Trophoblast cell (in vitro differentiated cells and primary cell): ENCODE measurements at regions not wholly inside any gene's neighbourhood (a gene's known extent, or its start where the extent isn't known, plus 50 kb on each side); places are given as distances from the start of the nearest gene placed in this dataset.

ENCODE experiments used
- DNase-seq, 2 donors: peaks; one replicate each; pipeline ENCODE4 v3.0.0-alpha.2; 2016
- H2AFZ ChIP-seq: 2 replicates; pipeline ENCODE4 v1.6.1; 2013; ENCODE audit warnings: low read length, moderate library complexity, mild to moderate bottlenecking; ENCODE audit not compliant: insufficient read depth, poor library complexity
- H2AK5ac ChIP-seq: 2 replicates; pipeline ENCODE4 v1.6.1; 2013; ENCODE audit warnings: mild to moderate bottlenecking, low read length
- H2BK120ac ChIP-seq: 2 replicates; pipeline ENCODE4 v1.6.1; 2013; ENCODE audit warnings: low read length, mild to moderate bottlenecking, moderate library complexity; ENCODE audit not compliant: insufficient read depth, poor library complexity
- H2BK12ac ChIP-seq: 2 replicates; pipeline ENCODE4 v1.6.1; 2013; ENCODE audit warnings: mild to moderate bottlenecking, low read length, moderate library complexity
- H2BK5ac ChIP-seq: 2 replicates; pipeline ENCODE4 v1.6.1; 2013; ENCODE audit warnings: low read length, low read depth, moderate library complexity, mild to moderate bottlenecking; ENCODE audit not compliant: poor library complexity
- H3K14ac ChIP-seq: 2 replicates; pipeline ENCODE4 v1.6.1; 2013; ENCODE audit warnings: mild to moderate bottlenecking, low read length
- H3K18ac ChIP-seq: 2 replicates; pipeline ENCODE4 v1.6.1; 2013; ENCODE audit warnings: mild to moderate bottlenecking, low read length
- H3K23ac ChIP-seq: 2 replicates; pipeline ENCODE4 v1.6.1; 2013; ENCODE audit warnings: low read length
- H3K27ac ChIP-seq: 2 replicates; pipeline ENCODE4 v1.5.1; 2013; ENCODE audit warnings: low read depth, mild to moderate bottlenecking, inconsistent platforms, low read length, moderate library complexity
- H3K27me3 ChIP-seq: 2 replicates; pipeline ENCODE4 v1.6.1; 2013; ENCODE audit warnings: inconsistent platforms, mild to moderate bottlenecking, low read length, moderate library complexity; ENCODE audit not compliant: insufficient read depth
- H3K36me3 ChIP-seq, 2 experiments: 1 replicate in 1 of 2; 2 replicates in 1 of 2; pipeline ENCODE4 v1.6.1; 2013; ENCODE audit warnings: low read length in 2 of 2, mild to moderate bottlenecking in 2 of 2, moderate library complexity in 1 of 2; ENCODE audit not compliant: insufficient read depth in 2 of 2, control insufficient read depth in 1 of 2
- H3K4ac ChIP-seq: 2 replicates; pipeline ENCODE4 v1.6.1; 2013; ENCODE audit warnings: low read depth, mild to moderate bottlenecking, low read length, moderate library complexity
- H3K4me1 ChIP-seq, 2 experiments: 1 replicate in 1 of 2; 2 replicates in 1 of 2; pipeline ENCODE4 v1.6.1; 2013; ENCODE audit warnings: low read length in 2 of 2, mild to moderate bottlenecking in 2 of 2, moderate library complexity in 1 of 2; ENCODE audit not compliant: insufficient read depth in 2 of 2, control insufficient read depth in 1 of 2
- H3K4me2 ChIP-seq: 2 replicates; pipeline ENCODE4 v1.6.1; 2013; ENCODE audit warnings: inconsistent platforms, mild to moderate bottlenecking, low read length, moderate library complexity
- H3K4me3 ChIP-seq: 2 replicates; pipeline ENCODE4 v1.5.1; 2013; ENCODE audit warnings: mild to moderate bottlenecking, low read depth, low read length, inconsistent platforms
- H3K79me1 ChIP-seq: one replicate; pipeline ENCODE4 v1.6.1; 2013; ENCODE audit warnings: low read length
- H3K79me2 ChIP-seq: 2 replicates; pipeline ENCODE4 v1.6.1; 2013; ENCODE audit warnings: low read length, mild to moderate bottlenecking; ENCODE audit not compliant: control insufficient read depth, insufficient read depth, poor library complexity
- H3K9ac ChIP-seq: 2 replicates; pipeline ENCODE4 v1.6.1; 2013; ENCODE audit warnings: mild to moderate bottlenecking, low read length
- H3K9me3 ChIP-seq: 2 replicates; pipeline ENCODE4 v1.6.1; 2013; ENCODE audit warnings: low read depth, mild to moderate bottlenecking, control low read depth, inconsistent platforms, low read length; ENCODE audit not compliant: insufficient read depth
- H4K12ac ChIP-seq: 2 replicates; pipeline ENCODE4 v1.6.1; 2013; ENCODE audit warnings: low read depth, mild to moderate bottlenecking, low read length, moderate library complexity
- H4K8ac ChIP-seq: 2 replicates; pipeline ENCODE4 v1.6.1; 2013; ENCODE audit warnings: low read depth, mild to moderate bottlenecking, low read length, moderate library complexity
- H4K91ac ChIP-seq: one replicate; pipeline ENCODE4 v1.6.1; 2013; ENCODE audit warnings: low read depth, mild to moderate bottlenecking, low read length, moderate library complexity
- WGBS: extraction: QIAGEN DNeasy Blood & Tissue Kit; methylation state at CpG from one replicate; pipeline ENCODE4 v1.1.7; 2013; ENCODE audit warnings: missing lambda C conversion rate; ENCODE audit not compliant: insufficient read length, insufficient coverage; ENCODE audit errors: extremely low coverage; 5-methylcytosine and 5-hydroxymethylcytosine counted together

DNA sequence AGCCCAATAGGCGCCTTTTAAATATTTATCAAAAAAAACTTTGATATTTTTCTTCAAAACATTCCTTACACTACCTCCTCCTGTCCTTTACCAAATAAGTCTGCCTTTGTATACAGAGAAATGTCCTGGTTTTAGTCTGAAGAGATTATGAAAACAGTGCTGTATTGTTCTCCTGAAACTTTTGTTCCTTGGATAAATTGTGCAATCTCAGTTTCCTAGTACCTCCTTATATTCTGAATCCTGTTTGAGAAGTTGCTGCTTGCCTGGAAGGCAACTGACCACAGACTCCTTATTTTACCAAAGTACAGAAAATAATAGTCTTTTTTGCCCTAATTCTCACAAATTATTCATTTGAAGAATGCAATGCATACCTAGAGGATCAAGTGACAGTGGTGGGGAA lies 349.5 kb downstream of the EPHA7 start:
- Histone ChIP-seq H3K9ac (no peak overlapping the region), H3K79me2 (no peaks in the 10 kb centered on the region), H3K4me2 (no peak overlapping the region), H2BK5ac (no peak overlapping the region), H3K4me3 (no peak overlapping the region), H3K14ac (no peak overlapping the region), H4K12ac (no peak overlapping the region), H2BK120ac (no peak overlapping the region), H3K36me3 (no peaks in the 10 kb centered on the region), H3K18ac (no peak overlapping the region), H3K27ac (no peak overlapping the region), H2AFZ (no peak overlapping the region), H4K91ac (no peak overlapping the region), H3K79me1 (no peaks in the 10 kb centered on the region), H4K8ac (no peak overlapping the region), H2BK12ac (no peak overlapping the region), H2AK5ac (no peak overlapping the region), H3K9me3 (no peaks in the 10 kb centered on the region), H3K4me1 (no peaks in the 10 kb centered on the region), H3K23ac (no peak overlapping the region), H3K4ac (no peak overlapping the region), H3K27me3 (no peaks in the 10 kb centered on the region)
- WGBS, result no CpG with 5 or more reads among the region's 1 CpG
- no peak for DNase-seq

DNA sequence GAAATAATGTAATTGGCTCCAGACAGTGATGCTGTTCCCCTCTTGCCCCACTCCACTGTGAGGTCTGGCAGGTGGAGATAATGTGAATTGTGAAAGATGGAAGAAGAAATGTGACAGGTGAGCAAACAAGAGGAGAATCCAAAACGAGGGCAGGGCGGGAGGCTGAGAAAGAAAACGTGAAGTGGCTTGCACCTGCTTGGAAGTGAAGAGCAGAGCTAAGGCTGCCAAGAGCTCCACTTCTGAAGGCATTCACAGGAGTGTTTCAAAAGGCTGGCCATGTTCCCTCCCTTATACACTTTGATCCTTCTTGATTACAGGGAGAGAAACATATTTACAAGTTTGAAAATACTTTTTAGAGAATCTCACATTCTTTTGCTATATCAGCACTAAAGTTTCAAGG lies 359.4 kb downstream of the EPHA7 start:
- H3K4me3 ChIP-seq, result no peak overlapping the region
- H3K4ac ChIP-seq, result no peak overlapping the region
- no peaks in the 10 kb centered on the region for H3K36me3 ChIP-seq
- no peak overlapping the region for H2AFZ ChIP-seq
- H4K91ac ChIP-seq, result no peak overlapping the region
- H3K14ac ChIP-seq, result no peak overlapping the region
- H3K9ac ChIP-seq, result no peak overlapping the region
- H2BK5ac ChIP-seq, result no peak overlapping the region
- H3K79me2 ChIP-seq, result no peaks in the 10 kb centered on the region
- H3K27ac ChIP-seq, result no peak overlapping the region
- no CpG with 5 or more reads among the region's 3 CpGs for WGBS
- H2AK5ac ChIP-seq, result no peak overlapping the region
- no peak overlapping the region for H4K8ac ChIP-seq
- H2BK12ac ChIP-seq, result no peak overlapping the region
- no peak overlapping the region for H3K18ac ChIP-seq
- no peak overlapping the region for H4K12ac ChIP-seq
- no peaks in the 10 kb centered on the region for H3K79me1 ChIP-seq
- no peaks in the 10 kb centered on the region for H3K4me1 ChIP-seq
- no peak overlapping the region for H2BK120ac ChIP-seq
- no peaks in the 10 kb centered on the region for H3K9me3 ChIP-seq
- no peak overlapping the region for H3K23ac ChIP-seq
- no peak overlapping the region for H3K4me2 ChIP-seq
- DNase-seq, result no peak
- H3K27me3 ChIP-seq, result no peaks in the 10 kb centered on the region

DNA sequence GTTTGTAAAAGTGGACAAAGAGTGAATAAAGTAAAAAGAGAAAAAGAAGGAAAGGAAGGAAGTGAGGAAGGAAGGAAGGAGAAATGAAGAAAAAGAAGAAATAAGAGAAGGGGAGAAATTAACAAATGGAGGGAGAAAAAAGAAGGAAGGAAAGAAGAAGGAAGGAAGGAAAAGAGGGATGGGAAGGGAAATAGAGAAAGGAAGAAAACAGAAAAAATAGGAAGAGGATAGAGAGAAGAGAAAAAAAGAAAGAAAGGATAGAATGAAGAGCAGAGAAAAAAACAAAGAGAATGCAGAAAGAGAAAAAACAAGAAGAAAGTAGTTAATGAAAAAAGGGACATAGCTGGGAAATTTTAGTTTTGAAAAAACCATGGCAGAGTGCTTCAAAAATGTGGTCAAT lies 361.8 kb downstream of the EPHA7 start:
- Histone ChIP-seq H2BK120ac (no peak overlapping the region), H3K4ac (no peak overlapping the region), H4K12ac (no peak overlapping the region), H3K9me3 (no peaks in the 10 kb centered on the region), H2AFZ (no peak overlapping the region), H2BK5ac (no peak overlapping the region), H4K8ac (no peak overlapping the region), H2BK12ac (no peak overlapping the region), H2AK5ac (no peak overlapping the region), H3K23ac (no peak overlapping the region), H3K27ac (no peak overlapping the region), H3K4me3 (no peak overlapping the region), H3K18ac (no peak overlapping the region), H4K91ac (no peak overlapping the region), H3K14ac (no peak overlapping the region), H3K4me1 (no peaks in the 10 kb centered on the region), H3K79me1 (no peaks in the 10 kb centered on the region), H3K79me2 (no peaks in the 10 kb centered on the region), H3K27me3 (no peaks in the 10 kb centered on the region), H3K4me2 (no peak overlapping the region), H3K36me3 (no peaks in the 10 kb centered on the region), H3K9ac (no peak overlapping the region)
- no peak for DNase-seq

DNA sequence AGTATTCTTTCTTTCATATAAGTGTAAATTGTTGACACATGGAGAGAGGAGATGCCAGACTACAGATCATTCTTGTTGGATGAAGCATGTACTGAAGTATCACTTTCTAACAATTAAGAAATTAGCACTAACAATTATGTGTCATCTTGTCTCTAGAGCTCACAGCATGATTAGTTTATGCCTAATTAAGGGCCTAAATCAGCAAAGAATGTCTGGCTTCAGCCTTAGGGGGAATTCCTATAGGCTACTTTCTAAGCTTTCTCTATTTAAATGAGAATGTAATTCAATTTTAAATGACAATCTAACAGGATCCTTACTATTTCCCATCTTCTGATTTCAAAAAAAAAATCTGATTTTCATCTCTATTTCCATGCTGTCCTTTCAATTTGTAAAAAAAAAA lies 371.0 kb downstream of the EPHA7 start:
- Histone ChIP-seq H2BK12ac (no peak overlapping the region), H3K4ac (no peak overlapping the region), H2BK5ac (no peak overlapping the region), H3K4me1 (no peaks in the 10 kb centered on the region), H2BK120ac (no peak overlapping the region), H4K8ac (no peak overlapping the region), H3K4me3 (no peak overlapping the region), H3K36me3 (no peaks in the 10 kb centered on the region), H3K79me2 (no peaks in the 10 kb centered on the region), H3K14ac (no peak overlapping the region), H3K23ac (no peak overlapping the region), H3K79me1 (no peaks in the 10 kb centered on the region), H3K9ac (no peak overlapping the region), H4K91ac (no peak overlapping the region), H2AK5ac (no peak overlapping the region), H4K12ac (no peak overlapping the region), H3K18ac (no peak overlapping the region), H3K4me2 (no peak overlapping the region), H3K27ac (no peak overlapping the region), H2AFZ (no peak overlapping the region), H3K27me3 (no peaks in the 10 kb centered on the region), H3K9me3 (no peaks in the 10 kb centered on the region)
- DNase-seq, result no peak

DNA sequence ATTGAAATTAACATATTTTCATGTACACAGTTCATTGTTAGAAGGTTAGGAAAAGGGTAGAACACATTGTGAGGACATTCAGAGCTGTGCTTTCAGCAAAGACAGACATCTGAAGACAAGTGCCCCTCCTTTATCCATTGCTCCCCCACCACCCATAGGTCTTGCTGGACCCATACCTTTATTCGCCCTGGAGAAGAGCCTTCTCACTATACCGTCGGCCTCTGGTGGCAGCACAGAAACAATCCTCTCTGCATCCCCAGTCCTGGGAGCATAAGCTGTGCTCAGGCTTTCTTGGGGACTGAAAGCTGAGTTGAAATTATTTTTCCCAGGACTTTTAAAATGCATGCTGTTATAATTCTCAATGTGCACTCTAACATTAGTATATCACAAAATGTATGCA lies 372.3 kb downstream of the EPHA7 start:
- no CpG with 5 or more reads among the region's 3 CpGs for WGBS

More for the DNA sequence above, 372.3 kb downstream of the EPHA7 start:
- H2BK5ac ChIP-seq, result no peak overlapping the region
- H3K18ac ChIP-seq, result no peak overlapping the region
- no peak overlapping the region for H3K4me3 ChIP-seq
- no peaks in the 10 kb centered on the region for H3K79me1 ChIP-seq
- no peak overlapping the region for H2AFZ ChIP-seq
- no peaks in the 10 kb centered on the region for H3K27me3 ChIP-seq
- no peak overlapping the region for H3K9ac ChIP-seq
- H3K4me1 ChIP-seq, result no peaks in the 10 kb centered on the region
- H4K8ac ChIP-seq, result no peak overlapping the region
- no peak overlapping the region for H3K14ac ChIP-seq
- H3K27ac ChIP-seq, result no peak overlapping the region
- H4K91ac ChIP-seq, result no peak overlapping the region
- no peak overlapping the region for H3K23ac ChIP-seq
- H3K4ac ChIP-seq, result no peak overlapping the region
- no peak overlapping the region for H3K4me2 ChIP-seq
- no peak overlapping the region for H2BK120ac ChIP-seq
- DNase-seq, result no peak
- H3K36me3 ChIP-seq, result no peaks in the 10 kb centered on the region
- no peaks in the 10 kb centered on the region for H3K9me3 ChIP-seq
- H4K12ac ChIP-seq, result no peak overlapping the region
- no peak overlapping the region for H2AK5ac ChIP-seq
- H2BK12ac ChIP-seq, result no peak overlapping the region
- no peaks in the 10 kb centered on the region for H3K79me2 ChIP-seq
